ENCODE measurements at regions not wholly inside any gene's neighbourhood (a gene's known extent, or its start where the extent isn't known, plus 50 kb on each side); places are given as distances from the start of the nearest gene placed in this dataset.

DNA sequence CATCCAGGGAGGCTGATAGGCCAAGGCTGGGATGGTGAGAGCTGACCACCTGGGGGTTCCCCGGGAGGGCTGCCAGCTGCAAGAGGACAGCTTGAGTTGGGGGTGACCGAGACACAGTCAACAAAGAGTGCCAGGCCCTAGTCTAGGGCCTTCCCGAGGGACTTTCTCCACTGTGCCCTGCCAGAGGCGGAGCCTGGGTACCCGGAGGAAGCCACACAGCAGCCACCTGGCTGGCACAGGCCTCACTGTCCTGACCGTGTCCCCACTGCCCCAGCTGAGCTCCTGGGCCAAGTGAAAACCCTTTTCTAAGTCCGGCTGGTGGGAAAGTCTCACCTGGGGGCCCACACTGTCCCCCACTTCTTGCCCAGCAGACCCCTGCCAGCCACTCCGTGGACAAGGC, 71.9 kb upstream of the GSE1 start:
- intact Hi-C loops (cut with DNase I): no loop called here
- ATAC-seq (ENCODE audit: poor library complexity) (no peak), DNase-seq (no peak)

DNA sequence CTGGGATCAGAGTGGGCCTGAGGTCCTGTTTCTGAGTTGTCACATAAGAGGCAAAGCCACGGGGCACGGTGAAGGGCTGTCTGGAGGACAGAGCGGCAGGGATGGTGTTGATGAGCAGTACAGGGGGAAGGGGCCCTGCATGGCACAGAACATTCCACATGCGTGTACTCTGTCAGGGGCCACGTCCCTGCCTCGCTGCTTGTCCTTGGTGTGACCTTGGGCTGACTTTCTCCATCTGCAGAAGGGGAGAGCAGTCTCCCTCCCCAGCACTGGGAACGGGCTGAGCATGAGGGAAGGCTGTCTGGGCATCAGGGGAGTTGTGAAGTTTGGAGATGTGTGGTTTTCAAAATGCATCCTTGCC, 71.5 kb upstream of the GSE1 start:
- DNase-seq (no peak), ATAC-seq (ENCODE audit: poor library complexity) (no peak)
- intact Hi-C loops (cut with DNase I): no loop called here

DNA sequence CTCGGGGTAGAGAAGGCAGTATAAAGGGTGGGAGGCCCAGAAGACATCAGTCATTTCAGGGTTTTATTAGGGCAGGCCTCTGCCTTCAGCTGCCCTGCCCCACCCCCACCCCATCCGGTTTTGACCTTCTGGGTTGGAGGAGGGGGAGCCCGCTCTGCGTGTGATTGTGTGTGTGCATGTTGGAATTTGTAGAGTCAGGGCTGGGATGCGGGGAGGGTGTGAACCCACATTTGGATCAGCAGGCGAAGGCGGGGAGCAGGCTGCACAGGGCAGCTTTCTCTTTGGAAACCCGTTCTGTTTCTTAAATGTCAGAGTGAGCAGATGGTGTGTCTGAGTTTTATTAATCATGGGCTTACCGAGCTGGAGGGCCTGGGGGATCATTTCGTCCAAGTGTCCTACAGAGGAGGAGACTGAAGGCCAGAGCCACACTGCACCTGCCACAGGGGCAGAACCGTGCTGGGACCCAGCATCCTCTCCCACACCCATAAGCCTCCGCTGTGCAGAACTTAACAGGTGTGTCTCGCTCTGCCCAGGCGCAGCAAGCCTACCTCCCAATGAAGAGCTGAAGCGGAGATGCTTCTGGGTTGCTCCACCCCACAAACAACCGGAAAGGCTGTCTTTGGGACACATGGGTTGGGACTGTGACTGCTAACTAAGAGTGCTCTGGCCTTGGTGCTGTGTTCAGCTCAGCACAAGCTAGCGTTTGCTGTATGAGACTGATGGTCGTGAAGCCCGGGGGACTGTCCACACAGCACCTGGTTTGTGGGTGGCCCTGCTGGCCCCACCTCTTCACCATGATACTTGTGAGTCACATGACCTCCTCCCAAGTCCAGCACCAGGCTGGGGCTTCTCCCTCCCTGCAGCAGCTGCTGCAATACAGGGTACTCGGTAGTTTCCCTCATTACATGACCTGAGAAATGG, 70.9 kb upstream of the GSE1 start:
- intact Hi-C loops (cut with DNase I): no loop called here
- DNase-seq (no peak), ATAC-seq (ENCODE audit: poor library complexity) (no peak)

DNA sequence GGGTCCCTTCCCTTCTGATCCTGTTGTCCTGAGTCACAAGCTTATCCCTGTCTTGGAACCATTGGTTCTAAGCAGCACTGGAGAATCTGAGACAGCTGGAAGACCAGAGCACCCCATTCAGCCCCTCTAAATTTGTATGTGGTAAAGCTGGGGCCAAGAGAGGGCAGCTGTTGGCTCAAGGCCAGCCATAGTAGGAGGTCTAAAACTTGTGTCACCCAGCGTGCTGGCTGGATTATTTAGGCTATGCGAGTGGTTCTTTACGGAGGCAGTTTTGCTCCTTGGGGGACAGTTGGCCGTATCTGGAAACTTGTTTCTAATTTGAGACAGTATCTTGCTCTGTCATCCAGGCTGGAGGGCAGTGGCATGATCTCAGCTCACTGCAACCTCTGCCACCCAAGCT, 69.6 kb upstream of the GSE1 start:
- DNase-seq (no peak), ATAC-seq (ENCODE audit: poor library complexity) (no peak)
- intact Hi-C loops (cut with DNase I): no loop called here

DNA sequence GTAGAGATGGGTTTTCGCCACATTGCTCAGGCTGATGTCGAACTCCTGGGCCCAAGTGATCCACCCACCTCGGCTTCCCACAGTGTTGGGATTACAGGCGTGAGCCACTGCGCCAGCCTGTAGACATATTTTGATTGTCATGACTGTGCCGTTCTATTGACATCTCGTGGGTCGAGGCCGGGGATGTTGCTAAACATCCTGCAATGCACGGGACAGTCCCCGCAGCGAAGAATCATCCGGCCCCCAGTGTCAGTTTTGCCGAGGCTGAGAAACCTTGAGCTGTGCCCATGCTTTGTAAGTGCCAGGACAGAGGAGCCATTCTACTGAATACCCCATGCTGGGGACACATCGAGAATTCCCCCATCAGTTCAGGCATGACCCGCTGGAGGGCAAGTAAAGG, 69.1 kb upstream of the GSE1 start:
- DNase-seq (no peak), ATAC-seq (ENCODE audit: poor library complexity) (no peak)
- intact Hi-C loops (cut with DNase I): no loop called here

DNA sequence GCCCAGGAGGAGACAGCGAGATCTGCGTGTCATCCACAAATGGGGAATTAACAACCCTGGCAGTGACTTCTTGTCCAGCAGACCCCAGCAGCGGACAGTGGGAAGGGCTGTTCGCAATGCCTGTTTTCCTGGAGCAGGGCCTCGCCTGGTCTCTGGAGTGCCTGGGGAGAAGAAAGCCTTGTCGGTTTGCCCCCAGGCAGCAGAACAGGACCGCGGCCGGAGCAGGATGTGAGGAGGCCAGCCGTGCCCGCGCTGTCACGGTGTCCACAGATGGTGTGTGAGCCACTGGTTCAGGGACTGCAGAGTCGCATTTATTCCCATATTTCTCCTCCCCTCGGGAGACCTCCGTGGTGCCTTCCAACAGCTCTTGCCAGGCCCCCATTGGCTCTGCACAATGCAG, 68.5 kb upstream of the GSE1 start:
- intact Hi-C loops (cut with DNase I): no loop called here
- DNase-seq: no peak
- no peak for ATAC-seq (ENCODE audit: poor library complexity)

DNA sequence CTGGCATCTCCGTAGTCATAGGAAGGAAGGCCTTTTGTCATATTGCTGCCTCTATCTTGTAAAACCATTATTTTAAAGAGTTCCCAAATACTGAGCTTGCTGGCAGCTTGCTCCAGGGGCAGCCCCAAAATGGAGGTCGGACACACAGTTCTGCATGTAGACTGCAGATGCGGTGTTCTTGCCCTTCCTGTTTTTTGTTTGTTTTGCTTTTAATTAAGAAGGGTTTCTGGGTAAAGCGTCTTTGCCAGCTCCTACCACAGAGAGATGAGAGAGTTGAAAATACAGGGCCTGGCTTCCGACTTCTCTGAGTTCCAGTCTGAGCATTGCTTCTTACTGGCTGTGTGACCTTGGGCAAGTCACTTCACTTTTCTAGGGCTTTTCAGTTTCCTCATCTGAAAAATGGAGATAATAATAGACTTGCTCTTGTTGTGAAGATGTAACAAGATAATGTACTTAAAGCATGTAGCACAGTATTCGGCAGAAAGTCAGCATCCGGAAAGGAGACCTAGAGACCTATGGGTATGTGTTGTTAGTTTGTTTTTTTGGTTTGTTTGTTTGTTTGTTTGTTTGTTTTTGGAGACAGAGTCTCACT, 67.8 kb upstream of the GSE1 start:
- intact Hi-C loops (cut with DNase I): no loop called here
- DNase-seq (no peak), ATAC-seq (ENCODE audit: poor library complexity) (no peak)

DNA sequence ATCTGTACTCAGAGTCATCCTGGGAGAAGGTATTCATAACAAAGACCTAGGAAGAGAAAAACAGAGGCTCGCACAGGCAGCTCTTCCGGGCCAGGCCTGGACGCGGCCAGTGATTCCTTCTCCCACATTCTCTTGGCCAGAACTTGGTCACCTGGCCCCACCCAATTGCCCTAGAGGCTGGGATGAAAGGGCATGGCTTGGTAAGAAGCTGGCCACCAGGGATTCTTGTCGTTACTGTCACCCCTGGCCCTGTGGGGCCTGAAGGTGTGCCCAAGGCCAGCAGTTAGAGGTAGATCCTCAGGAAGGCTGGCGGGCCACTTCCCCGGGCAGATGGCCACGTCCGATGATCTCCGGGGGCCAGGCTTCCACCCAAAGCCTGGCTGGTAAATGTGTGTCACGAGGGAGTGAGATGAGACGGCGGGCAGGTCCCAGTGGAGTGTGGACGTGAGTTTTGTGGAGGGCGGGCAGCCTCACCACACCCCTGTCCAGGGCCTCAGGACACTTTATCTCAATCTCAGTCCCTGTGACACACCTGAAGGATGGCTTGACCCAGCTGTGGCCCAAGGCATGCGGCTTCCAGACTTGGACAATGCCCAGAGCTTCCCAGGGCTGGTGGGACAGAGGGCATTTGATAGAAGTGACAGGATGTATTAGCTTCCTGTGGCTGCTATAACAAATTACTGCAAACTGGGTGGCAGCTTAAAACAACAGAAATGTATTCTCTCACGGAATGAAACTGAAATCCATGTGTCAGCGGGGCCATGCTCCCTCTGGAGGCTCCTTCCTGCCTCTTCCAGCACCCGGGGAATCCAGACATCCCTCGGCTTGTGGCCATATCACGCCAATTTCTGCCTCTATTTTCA, 66.3 kb upstream of the GSE1 start:
- ATAC-seq (ENCODE audit: poor library complexity) (no peak), DNase-seq (no peak)
- intact Hi-C loops (cut with DNase I): no loop called here

DNA sequence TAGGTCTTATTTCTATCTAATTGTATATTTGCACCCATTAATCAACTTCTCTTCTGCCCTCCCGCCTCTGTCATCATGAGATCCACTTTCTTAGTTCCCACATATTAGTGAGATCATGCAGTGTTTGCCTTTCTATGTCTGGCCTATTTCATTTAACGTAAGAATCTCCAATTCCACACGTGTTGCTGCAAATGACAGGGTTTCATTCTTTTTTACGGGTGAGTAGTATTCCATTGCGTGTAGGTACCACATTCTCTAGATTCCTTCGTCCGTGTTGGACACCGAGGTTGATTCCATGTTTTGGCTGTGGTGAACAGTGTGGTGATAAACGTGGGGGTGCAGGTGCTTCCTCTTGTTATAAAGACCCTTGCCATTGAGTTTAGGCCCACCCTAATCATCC, 64.7 kb upstream of the GSE1 start:
- intact Hi-C loops (cut with DNase I): no loop called here
- ATAC-seq (ENCODE audit: poor library complexity): no peak

DNA sequence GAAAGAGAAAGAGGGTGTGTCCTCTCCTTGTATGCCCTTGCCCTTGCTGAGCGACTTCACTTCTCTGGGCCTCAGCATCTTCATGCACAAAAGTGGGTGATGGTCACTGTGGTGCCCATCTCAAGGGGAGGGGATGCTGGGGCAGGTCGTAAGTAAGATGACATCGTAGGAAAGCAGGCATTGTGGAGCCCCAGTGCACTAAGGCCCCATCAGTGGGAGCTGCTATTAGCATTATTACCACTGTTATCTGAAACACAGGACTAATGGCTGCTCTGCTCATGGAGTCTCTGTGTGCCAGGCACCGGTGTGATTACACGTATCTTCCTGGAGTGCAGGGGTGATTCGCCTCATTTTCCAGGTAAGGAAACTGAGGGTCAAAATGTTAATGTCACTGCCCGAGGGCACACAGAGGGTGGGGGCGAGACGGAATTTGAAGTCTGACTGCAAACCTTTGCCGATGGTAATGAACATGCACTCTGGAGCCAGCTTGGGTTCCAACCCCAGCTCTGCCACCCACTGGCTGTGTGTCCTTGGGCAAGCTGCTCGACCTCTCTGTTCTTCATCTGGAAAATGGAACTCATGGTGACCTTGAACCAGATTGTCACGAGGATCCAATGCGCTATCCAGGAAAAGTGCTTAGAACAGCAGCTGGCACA, 63.2 kb upstream of the GSE1 start:
- ATAC-seq (ENCODE audit: poor library complexity) (no peak), DNase-seq (no peak)
- intact Hi-C loops (cut with DNase I): no loop called here

More for the DNA sequence above, 64.7 kb upstream of the GSE1 start:
- DNase-seq: no peak

DNA sequence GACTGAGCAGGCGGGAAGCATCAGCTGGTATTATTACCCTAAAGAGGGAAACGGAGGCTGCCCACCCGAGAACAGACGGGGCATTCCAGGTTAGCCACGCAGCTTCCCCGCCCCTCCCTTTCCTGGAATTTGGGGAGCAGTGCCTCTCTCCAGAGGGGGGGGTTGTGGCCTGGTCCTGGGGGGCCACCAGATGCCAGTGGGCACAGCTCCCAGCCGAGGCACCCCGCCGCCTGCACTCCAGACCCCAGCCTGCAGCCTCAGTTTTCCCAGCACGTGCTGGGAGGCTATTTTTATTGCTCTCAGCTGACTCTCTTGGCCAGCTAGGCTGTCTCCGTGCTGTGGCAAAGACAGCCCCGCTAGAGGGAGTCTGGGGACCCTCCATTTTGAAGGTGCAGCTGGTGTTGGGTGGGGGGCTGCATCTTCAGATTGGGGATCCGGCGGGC, 62.7 kb upstream of the GSE1 start:
- ATAC-seq (ENCODE audit: poor library complexity) (no peak), DNase-seq (no peak)
- intact Hi-C loops (cut with DNase I): no loop called here

DNA sequence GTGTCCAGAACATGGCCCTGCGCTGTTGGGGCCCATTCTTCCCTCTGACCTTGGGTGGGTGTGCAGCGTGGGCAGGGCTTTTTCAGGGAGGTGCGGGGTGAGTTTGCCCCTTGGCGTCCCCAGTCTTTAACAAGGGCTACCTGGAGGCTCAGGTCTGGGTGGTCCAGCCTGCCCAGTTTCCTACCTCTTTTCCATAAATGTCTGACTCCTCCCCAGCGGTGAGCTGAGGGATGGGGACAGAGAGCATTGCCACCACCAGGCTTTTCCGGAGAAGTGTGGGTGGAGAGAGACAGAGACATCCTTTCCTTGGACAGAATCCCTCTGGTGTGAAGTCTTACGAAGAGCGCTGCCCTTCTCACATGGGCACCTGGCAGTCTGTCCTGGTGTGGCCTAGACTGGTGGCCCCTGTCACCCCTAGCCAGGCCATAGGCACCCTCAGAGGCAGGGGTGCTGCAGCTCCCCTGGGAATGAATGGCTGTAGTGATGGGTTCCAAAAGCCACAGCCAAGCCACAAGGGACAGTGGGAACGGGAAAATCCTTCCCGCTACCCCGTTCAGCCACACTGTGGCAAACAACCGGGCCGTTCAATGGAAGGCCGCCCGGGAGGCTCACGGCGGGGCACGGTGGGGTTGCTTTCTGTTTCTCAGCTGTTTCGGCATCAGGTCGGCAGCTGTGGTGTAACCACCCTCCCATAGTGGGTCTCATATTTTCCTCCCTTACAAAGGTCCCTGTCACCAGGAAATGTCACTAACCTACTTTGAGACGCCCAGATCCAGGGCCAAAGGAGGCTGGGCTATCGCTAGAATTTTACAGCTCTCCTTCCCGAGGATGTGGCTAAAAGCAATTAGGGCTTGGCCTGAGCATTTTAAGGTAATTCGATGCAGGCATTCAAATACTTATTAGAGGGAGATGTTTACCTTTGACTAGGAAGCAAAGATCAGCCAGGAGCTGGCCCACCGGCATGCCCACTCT, 61.9 kb upstream of the GSE1 start:
- no peak for ATAC-seq (ENCODE audit: poor library complexity)
- intact Hi-C loops (cut with DNase I): no loop called here
- DNase-seq: no peak

DNA sequence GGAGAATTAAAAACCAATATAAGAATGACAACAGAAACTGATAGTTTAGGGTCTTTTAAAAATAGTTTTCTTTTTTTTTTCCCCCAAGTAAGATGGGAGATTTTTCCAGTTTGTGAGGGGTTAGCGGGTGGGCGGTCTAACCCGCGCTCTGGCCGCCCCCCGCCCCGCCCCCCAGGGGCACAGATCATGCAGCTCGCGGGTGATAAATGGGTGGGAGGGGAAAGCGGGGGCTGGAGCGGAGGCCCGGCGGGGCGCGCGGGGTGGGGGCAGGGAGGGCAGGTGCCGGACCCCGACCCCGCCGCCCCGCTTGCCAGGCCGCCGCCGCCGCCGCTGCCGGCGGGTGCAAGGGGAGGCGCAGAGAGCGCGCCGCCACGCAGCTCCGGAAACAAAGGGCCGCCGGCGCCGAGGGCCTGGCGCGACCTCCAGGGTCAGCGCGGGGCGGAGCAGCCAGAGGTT, 60.1 kb upstream of the GSE1 start:
- DNase-seq (no peak), ATAC-seq (ENCODE audit: poor library complexity) (no peak)
- intact Hi-C loops (cut with DNase I): no loop called here

DNA sequence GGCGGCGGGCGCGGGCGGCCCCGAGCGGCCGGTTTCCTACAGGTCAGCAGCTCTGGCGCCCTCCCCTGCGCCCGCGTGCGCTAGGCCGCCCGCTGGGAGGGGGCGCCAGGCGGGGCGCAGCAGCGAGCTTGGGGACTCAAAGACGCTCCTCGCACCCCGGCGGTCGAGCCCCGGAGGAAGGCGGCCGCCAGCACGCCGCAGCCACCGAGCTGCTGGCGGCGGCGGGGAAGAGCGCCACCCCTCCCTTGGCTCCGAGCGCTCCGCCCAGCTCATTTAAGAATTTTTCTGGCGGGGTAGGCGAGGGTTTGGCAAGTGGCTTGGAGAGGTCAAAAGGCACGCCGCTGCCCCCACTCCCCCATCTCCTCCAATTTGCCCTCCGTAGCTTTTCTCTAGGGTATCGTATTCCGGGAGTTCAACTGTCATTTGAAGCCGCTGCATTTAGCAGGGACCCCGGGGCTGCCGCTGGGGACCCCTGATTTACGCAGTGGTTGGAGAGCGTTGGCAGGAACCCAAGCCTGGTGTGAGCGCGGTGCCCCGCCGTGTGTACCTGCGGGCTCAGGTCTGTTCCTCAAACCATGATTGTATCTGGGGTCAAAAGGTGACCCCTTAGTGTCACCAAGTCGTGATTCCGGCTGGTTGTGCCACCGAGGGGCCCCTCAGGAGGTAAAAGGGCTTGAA, 59.5 kb upstream of the GSE1 start:
- DNase-seq (peak; percentile 86), ATAC-seq (ENCODE audit: poor library complexity) (peak; percentile 71)
- intact Hi-C loops (cut with DNase I): no loop called here

DNA sequence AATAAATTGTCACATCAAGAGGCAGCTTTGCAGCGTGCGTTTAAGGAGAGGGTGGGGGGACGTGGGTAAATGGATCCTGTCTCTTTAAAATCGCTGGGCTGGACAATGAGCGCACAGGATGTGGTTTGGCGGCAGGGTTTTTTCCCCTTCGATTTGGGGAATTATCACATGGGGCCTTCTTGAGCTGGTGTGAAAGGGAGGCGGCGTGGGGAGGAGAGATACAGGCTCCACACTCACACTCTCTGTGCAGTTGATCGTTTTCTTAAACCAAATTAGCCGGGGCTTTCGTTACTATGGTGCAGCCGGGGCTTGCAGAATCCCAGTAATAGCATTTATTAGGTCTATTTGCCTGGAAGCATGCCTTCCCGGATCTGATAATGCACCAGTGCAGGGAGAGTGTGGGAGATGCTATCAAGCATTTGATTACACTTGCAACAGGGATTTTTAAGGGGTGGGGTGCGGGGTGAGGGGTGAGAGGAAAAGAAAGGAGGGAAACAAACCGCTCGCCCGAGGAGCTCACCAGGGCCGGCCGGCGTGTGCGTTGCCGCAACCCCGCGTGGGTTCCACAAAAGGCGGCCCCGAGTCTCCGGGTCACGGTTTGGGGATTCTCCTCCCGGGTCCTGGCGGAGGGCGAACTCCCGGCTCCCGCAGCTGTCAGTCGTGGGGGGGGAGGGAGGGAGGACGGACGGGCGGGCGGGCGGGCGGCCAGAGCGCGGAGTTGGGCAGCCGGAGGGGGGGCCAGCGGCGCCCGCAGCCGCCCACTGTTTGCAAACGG, 58.8 kb upstream of the GSE1 start:
- ATAC-seq (ENCODE audit: poor library complexity) (peak; percentile 65), DNase-seq (peak; percentile 75)
- intact Hi-C loops (cut with DNase I): no loop called here

DNA sequence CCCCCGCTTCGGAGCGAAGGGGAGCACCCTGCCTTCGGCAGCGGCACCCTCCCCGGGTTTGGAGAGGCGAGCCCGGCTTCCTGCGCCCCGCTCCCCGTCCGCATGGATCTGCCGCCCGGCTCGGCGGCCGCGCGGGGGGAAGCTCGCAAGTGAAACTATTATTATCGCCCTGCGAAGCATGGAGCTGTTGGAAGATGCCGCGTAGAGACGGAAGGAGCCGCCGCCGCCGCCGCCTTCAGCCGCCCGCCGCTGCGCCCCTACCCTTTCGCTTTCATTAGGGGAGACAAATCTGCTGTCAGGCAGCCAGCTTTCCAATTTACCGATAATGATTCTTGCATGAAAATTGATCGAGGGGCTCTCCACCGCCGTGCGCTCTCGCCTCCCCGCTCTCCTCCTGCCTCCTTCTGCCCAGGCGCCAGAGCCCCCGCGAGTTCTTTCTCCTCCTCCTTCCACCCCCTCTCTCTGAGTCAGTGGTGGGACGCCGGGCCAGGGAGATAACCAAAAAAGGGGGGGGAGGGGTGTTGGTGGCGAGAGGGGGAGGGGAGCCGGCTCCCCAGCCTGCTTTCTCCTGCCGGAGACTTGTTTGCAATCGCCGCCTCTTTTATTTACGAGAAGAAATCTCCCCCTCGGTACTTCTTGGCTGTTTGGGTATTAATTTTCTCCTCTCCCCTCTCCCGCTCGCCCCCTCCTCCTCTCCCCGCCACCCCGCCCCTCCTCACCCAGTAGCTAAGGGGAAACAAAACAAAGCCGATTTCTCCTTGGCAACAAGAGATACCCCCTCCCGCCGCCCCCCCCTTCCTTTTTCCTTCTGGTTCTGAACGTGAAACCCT, 58.0 kb upstream of the GSE1 start:
- peak; percentile 44 for ATAC-seq (ENCODE audit: poor library complexity)
- intact Hi-C loops (cut with DNase I): no loop called here
- DNase-seq: peak; percentile 73
